IMR-90 (cell line): ENCODE measurements at regions not wholly inside any gene's neighbourhood (a gene's known extent, or its start where the extent isn't known, plus 50 kb on each side); places are given as distances from the start of the nearest gene placed in this dataset.

ENCODE experiments used
- ATAC-seq: fragments of 200-7000 bp; cut with Tn5 transposase; 2 replicates; pipeline ENCODE4 v1.9.1; 2020; ENCODE audit warnings: low read depth, mild to moderate bottlenecking, moderate library complexity
- BruUV-seq: library from RNA; stranded (reverse); fragments of 400-500 nt; replicated peaks from 2 replicates; lab custom pipeline; 2021; lab: Mats Ljungman, UMichigan
- CTCF ChIA-PET: fragments of 300-600 bp; formaldehyde crosslinking; extraction: SDS; loops from one replicate; lab custom pipeline; 2021; ENCODE audit warnings: antibody characterized with exemption; lab: Yijun Ruan, JAX
- POLR2A ChIA-PET: fragments of 300-600 bp; sonication (Branson Sonifier 250); formaldehyde crosslinking; loops from one replicate; lab custom pipeline; 2022; ENCODE audit warnings: antibody characterized with exemption; ENCODE audit not compliant: unreplicated experiment; lab: Charles Lee
- DNase-seq: peaks from one replicate; pipeline ENCODE4 v3.0.0; 2013
- H2AFZ ChIP-seq: replicated peaks from 2 replicates; pipeline ENCODE3; 2013; ENCODE audit warnings: low read length, mild to moderate bottlenecking; ENCODE audit not compliant: poor library complexity
- H2AK5ac ChIP-seq: 2 replicates; pipeline ENCODE4 v1.6.1; 2013; ENCODE audit warnings: low read depth, low read length, inconsistent platforms
- H2AK9ac ChIP-seq: replicated peaks from 2 replicates; pipeline ENCODE3; 2013; ENCODE audit warnings: mild to moderate bottlenecking, low read depth, low read length, moderate library complexity; ENCODE audit not compliant: poor library complexity
- H2BK120ac ChIP-seq: 2 replicates; pipeline ENCODE4 v1.6.1; 2013; ENCODE audit warnings: low read depth, low read length, inconsistent platforms
- H2BK15ac ChIP-seq: 3 replicates; pipeline ENCODE4 v1.6.1; 2013; ENCODE audit warnings: low read depth, low read length, inconsistent platforms
- H2BK20ac ChIP-seq: 2 replicates; pipeline ENCODE4 v1.6.1; 2013; ENCODE audit warnings: low read depth, mild to moderate bottlenecking, inconsistent platforms, low read length, moderate library complexity
- H2BK5ac ChIP-seq: 2 replicates; pipeline ENCODE4 v1.6.1; 2013; ENCODE audit warnings: mild to moderate bottlenecking, low read depth, low read length, inconsistent platforms; ENCODE audit not compliant: poor library complexity, severe bottlenecking
- H3K14ac ChIP-seq: replicated peaks from 2 replicates; pipeline ENCODE4 v1.6.1; 2013; ENCODE audit warnings: low read depth, low read length, inconsistent platforms
- H3K18ac ChIP-seq: 2 replicates; pipeline ENCODE4 v1.6.1; 2013; ENCODE audit warnings: low read depth, low read length, control low read depth
- H3K23ac ChIP-seq: 2 replicates; pipeline ENCODE4 v1.6.1; 2013; ENCODE audit warnings: low read depth, low read length, inconsistent platforms
- H3K27ac ChIP-seq: 2 replicates; pipeline ENCODE4 v1.5.1; 2013; ENCODE audit warnings: mild to moderate bottlenecking, control low read depth, low read length; ENCODE audit not compliant: insufficient read depth
- H3K27me3 ChIP-seq: 2 replicates; pipeline ENCODE4 v1.6.1; 2013; ENCODE audit warnings: low read length; ENCODE audit not compliant: control insufficient read depth, insufficient read depth
- H3K36me3 ChIP-seq: 2 replicates; pipeline ENCODE4 v1.6.1; 2013; ENCODE audit warnings: low read length, mixed read lengths; ENCODE audit not compliant: control insufficient read depth, insufficient read depth
- H3K4ac ChIP-seq: 2 replicates; pipeline ENCODE4 v1.6.1; 2013; ENCODE audit warnings: low read depth, low read length, inconsistent platforms
- H3K4me1 ChIP-seq: 2 replicates; pipeline ENCODE4 v1.6.1; 2013; ENCODE audit warnings: low read length, mixed read lengths; ENCODE audit not compliant: control insufficient read depth, insufficient read depth
- H3K4me2 ChIP-seq: 2 replicates; pipeline ENCODE4 v1.6.1; 2013; ENCODE audit warnings: low read depth, mild to moderate bottlenecking, control low read depth, low read length, moderate library complexity
- H3K4me3 ChIP-seq: 2 replicates; pipeline ENCODE4 v1.5.1; 2013; ENCODE audit warnings: low read depth, mild to moderate bottlenecking, control low read depth, low read length, moderate library complexity; ENCODE audit not compliant: insufficient read depth
- H3K56ac ChIP-seq: 2 replicates; pipeline ENCODE4 v1.6.1; 2013; ENCODE audit warnings: low read length, inconsistent platforms; ENCODE audit not compliant: insufficient read depth; ENCODE audit errors: extremely low read depth
- H3K79me1 ChIP-seq, 2 experiments: 2 replicates each; pipeline ENCODE4 v1.6.1; 2013; ENCODE audit warnings: low read length in 2 of 2, inconsistent platforms in 1 of 2, low read depth in 1 of 2
- H3K9ac ChIP-seq: 2 replicates; pipeline ENCODE4 v1.6.1; 2013; ENCODE audit warnings: low read depth, low read length, control low read depth
- H3K9me1 ChIP-seq: 2 replicates; pipeline ENCODE4 v1.6.1; 2013; ENCODE audit warnings: low read length, inconsistent platforms; ENCODE audit not compliant: insufficient read depth
- H3K9me3 ChIP-seq: 2 replicates; pipeline ENCODE4 v1.6.1; 2013; ENCODE audit warnings: low read length; ENCODE audit not compliant: control insufficient read depth, insufficient read depth
- H4K20me1 ChIP-seq: 2 replicates; pipeline ENCODE4 v1.6.1; 2013; ENCODE audit warnings: low read length, inconsistent platforms; ENCODE audit not compliant: insufficient read depth
- H4K5ac ChIP-seq: 2 replicates; pipeline ENCODE4 v1.6.1; 2013; ENCODE audit warnings: mild to moderate bottlenecking, low read depth, low read length, control low read depth
- H4K8ac ChIP-seq, 2 experiments: 2 replicates each; pipeline ENCODE4 v1.6.1; 2013; ENCODE audit warnings: low read depth in 2 of 2, low read length in 2 of 2, control low read depth in 1 of 2, inconsistent platforms in 1 of 2
- H4K91ac ChIP-seq: 2 replicates; pipeline ENCODE4 v1.6.1; 2013; ENCODE audit warnings: low read depth, low read length, inconsistent platforms; ENCODE audit not compliant: insufficient read depth
- BHLHE40 ChIP-seq: fragments of 150-350 bp; IDR thresholded peaks from 2 replicates; pipeline ENCODE4 v1.6.1; 2016; ENCODE audit warnings: mild to moderate bottlenecking, low read depth, low read length
- MAZ ChIP-seq: IDR thresholded peaks from 2 replicates; pipeline ENCODE4 v1.6.1; 2012; ENCODE audit warnings: low read depth, mild to moderate bottlenecking, low read length, improper control_type of control experiment, moderate library complexity, borderline replicate concordance
- WGBS, 2 experiments: methylation state at CpG; one replicate each; pipeline versions ENCODE4 v1.1.5 to v1.1.7; 2013; ENCODE audit warnings: missing lambda C conversion rate in 2 of 2; ENCODE audit not compliant: insufficient read length in 1 of 2; ENCODE audit errors: extremely low coverage in 2 of 2; 5-methylcytosine and 5-hydroxymethylcytosine counted together
- dilution Hi-C: fragments of 300-500 bp; cut with HindIII; formaldehyde crosslinking; loops from one replicate; pipeline ENCODE4 v1.14.3; 2018; ENCODE audit warnings: low sequenced_read_pairs; ENCODE audit not compliant: unreplicated experiment
- in situ Hi-C: fragments of 300-500 bp; cut with MboI; formaldehyde crosslinking; loops from 3 replicates; pipeline ENCODE4 v1.14.3; 2019; ENCODE audit warnings: low sequenced_read_pairs, inconsistent platforms, mixed read lengths
- intact Hi-C: fragments of 100-400 bp; cut with micrococcal nuclease; formaldehyde crosslinking; loops from 2 replicates; pipeline ENCODE4 v1.10.0; 2022

DNA sequence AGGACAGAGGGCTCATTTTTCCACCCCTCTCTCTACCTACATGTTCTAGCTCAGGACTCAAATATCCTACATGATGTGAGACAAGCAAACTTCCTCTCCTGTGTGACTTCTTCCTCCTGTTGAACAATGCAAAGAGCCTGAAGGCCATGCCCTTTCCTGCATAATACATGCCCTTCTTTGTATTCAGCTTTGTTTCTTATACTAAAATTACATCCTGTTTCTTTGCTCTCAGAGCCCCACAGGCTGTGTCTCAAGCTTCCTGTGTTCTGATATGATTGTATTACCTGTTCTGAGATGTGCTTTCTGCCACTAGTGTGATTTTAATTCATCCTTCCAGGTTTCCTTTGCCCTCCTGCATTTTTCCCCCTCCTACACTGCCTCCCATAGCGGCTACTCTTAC, 166.4 kb upstream of the AFF2 start:
- Histone ChIP-seq H3K4ac (no peak overlapping the region), H3K4me3 (no peak overlapping the region), H3K9me1 (no peaks in the 10 kb centered on the region), H2BK120ac (no peak overlapping the region), H3K18ac (no peak overlapping the region), H3K56ac (no peak overlapping the region), H2AFZ (no peak overlapping the region), H3K79me1 (no peaks in the 10 kb centered on the region), H3K27ac (no peak overlapping the region), H4K8ac (no peak overlapping the region), H3K14ac (no peak overlapping the region), H3K9me3 (peaks cover 7% of the 10 kb centered on the region), H4K20me1 (no peaks in the 10 kb centered on the region), H4K5ac (no peak overlapping the region), H3K9ac (no peak overlapping the region), H3K23ac (no peak overlapping the region), H2AK9ac (no peak overlapping the region), H2BK5ac (no peak overlapping the region), H3K4me1 (no peaks in the 10 kb centered on the region), H2AK5ac (no peak overlapping the region), H3K4me2 (no peak overlapping the region), H3K27me3 (no peaks in the 10 kb centered on the region), H2BK15ac (no peak overlapping the region), H3K36me3 (no peaks in the 10 kb centered on the region), H4K91ac (no peak overlapping the region), H2BK20ac (no peak overlapping the region)
- ChIA-PET CTCF (no interaction called here), POLR2A (no interaction called here)
- DNase-seq: no peak
- no TSS peak for BruUV-seq
- in situ Hi-C loops (no loop called here), intact Hi-C loops (no loop called here), dilution Hi-C loops (no loop called here)
- WGBS, 2 experiments: no CpG with 5 or more reads among the region's 1 CpG
- no peak for ATAC-seq
- no peak for TF ChIP-seq BHLHE40
- TF ChIP-seq MAZ: no peak
